Epithelial cell of esophagus (primary cell): ENCODE measurements at regions not wholly inside any gene's neighbourhood (a gene's known extent, or its start where the extent isn't known, plus 50 kb on each side); places are given as distances from the start of the nearest gene placed in this dataset.

Source experiments
- DNase-seq: peaks from one replicate; pipeline ENCODE4 v3.0.0; 2010; ENCODE audit warnings: low read depth
- H3K4me3 ChIP-seq: 2 replicates; pipeline ENCODE4 v1.5.1; 2011; ENCODE audit warnings: mild to moderate bottlenecking, low read length, control low read depth
- TF ChIP-seq, protein P1 (sequence below): IDR thresholded peaks from 2 replicates; pipeline ENCODE4 v1.5.1; 2011; ENCODE audit warnings: low read depth, mild to moderate bottlenecking, low read length, control low read depth, inconsistent platforms; ENCODE audit not compliant: insufficient read depth; ENCODE audit errors: missing control alignments

DNA sequence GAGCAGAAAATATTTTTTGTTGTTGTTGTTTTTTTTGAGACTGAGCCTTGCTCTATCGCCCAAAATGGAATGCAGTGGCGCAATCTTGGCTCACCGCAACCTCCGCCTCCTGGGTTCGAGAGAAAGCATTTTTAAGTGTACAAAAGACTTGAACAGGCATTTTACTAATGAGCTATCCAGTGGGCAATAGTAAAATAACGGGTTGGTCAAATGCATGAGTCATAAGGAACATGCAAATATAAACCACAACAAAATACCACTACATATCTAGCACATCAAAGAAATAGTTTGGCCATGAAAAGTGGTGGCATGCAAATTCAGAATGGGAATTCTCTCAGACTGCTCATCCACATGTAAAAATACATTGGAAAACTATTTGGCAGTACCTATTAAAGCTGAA, 71.7 kb upstream of the TMEM106B start:
- DNase-seq, result peak; percentile 24
- H3K4me3 ChIP-seq, result no peak overlapping the region
- TF ChIP-seq, protein P1, sequence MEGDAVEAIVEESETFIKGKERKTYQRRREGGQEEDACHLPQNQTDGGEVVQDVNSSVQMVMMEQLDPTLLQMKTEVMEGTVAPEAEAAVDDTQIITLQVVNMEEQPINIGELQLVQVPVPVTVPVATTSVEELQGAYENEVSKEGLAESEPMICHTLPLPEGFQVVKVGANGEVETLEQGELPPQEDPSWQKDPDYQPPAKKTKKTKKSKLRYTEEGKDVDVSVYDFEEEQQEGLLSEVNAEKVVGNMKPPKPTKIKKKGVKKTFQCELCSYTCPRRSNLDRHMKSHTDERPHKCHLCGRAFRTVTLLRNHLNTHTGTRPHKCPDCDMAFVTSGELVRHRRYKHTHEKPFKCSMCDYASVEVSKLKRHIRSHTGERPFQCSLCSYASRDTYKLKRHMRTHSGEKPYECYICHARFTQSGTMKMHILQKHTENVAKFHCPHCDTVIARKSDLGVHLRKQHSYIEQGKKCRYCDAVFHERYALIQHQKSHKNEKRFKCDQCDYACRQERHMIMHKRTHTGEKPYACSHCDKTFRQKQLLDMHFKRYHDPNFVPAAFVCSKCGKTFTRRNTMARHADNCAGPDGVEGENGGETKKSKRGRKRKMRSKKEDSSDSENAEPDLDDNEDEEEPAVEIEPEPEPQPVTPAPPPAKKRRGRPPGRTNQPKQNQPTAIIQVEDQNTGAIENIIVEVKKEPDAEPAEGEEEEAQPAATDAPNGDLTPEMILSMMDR, result no peak

DNA sequence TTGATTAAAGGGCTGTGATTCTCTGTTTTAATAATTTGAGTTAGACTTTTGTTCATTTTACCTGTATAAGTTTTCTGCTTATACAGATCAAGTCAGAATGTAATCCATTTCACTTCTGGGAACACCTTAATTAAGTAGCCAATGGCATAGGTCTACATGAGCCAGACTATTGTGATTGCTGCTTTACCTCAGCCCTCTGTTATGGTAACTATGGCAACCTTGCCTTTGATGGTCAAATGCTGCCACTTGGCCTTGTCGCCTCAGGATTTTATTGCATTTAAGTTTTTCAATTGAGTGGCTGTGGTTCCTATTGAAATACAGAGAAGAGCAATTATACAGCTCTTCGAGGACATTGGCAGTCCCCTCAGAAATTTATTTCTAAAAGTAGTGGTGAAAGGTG, 64.3 kb upstream of the TMEM106B start:
- TF ChIP-seq, protein P1, result no peak
- H3K4me3 ChIP-seq, result no peak overlapping the region
- DNase-seq, result no peak

DNA sequence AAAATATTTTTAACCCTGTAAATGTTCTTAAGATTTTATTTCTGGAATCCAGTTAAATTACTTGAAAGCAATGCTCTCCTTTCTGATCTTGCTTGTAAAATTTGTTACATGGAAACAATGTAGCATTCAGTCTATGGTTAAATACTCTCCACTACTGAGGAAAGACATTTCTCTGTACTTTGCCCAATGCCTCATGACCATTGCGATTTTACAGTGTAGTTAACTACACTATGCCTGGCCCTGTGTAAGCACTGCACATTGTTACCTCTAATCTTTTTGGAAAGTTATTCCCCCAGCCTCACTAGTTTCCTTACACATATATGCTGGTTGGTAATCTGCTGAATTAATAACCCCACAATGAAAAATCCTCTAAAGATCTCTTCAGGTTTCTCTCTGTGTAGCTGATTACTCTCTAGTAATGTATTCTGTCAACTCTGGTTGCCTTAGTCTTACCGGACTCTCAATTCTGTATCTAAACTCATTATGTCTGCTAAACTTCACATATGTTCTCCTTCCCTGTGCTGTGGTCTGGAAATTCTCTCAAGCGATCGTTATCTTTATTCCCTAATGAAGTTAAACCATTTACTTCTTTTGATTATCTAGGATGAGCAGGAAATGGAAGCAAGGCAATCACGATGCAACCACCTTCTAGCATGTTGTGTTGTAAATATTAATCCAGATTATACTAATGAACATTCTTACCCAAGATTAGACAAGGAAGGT, 58.7 kb upstream of the TMEM106B start:
- TF ChIP-seq, protein P1, result no peak
- no peak overlapping the region for H3K4me3 ChIP-seq
- DNase-seq, result no peak

DNA sequence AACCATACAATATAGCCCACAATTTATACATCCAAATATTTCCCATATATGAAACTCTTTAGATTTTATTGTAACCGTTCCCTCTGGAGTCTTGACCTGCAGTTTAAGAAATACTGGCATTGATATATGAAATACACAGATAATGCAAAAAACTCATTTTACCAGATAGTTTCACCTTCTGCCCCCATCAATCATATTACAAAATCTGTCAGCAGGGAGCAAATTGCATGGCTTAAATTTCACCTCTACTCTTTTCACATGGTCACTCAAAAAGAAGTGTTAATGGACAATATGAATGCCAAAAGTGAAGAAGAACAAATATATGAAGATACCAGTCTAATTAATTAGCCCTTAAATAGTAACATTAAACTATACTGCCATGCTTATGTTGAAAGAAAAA, 57.0 kb upstream of the TMEM106B start:
- H3K4me3 ChIP-seq, result no peak overlapping the region
- no peak for DNase-seq
- TF ChIP-seq, protein P1, result no peak

DNA sequence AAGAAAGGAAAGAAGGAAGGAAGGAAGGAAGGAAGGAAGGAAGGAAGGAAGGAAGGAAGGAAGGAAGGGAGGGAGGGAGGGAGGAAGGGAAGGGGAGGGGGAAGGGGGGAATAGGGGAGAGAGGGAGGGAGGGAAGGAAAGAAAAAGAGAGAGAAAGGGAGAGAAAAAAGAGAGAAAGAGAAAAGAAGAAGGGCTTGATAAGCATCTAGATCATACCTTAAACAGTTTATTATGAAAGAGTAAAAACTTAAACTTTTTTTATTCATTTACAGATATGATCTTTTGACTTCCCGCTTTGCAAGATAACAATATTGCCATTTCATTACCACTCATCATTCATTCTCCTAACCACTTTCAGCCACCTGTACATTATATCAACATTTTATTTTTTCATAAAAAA, 53.6 kb upstream of the TMEM106B start:
- H3K4me3 ChIP-seq, result no peak overlapping the region
- TF ChIP-seq, protein P1, result no peak
- no peak for DNase-seq

DNA sequence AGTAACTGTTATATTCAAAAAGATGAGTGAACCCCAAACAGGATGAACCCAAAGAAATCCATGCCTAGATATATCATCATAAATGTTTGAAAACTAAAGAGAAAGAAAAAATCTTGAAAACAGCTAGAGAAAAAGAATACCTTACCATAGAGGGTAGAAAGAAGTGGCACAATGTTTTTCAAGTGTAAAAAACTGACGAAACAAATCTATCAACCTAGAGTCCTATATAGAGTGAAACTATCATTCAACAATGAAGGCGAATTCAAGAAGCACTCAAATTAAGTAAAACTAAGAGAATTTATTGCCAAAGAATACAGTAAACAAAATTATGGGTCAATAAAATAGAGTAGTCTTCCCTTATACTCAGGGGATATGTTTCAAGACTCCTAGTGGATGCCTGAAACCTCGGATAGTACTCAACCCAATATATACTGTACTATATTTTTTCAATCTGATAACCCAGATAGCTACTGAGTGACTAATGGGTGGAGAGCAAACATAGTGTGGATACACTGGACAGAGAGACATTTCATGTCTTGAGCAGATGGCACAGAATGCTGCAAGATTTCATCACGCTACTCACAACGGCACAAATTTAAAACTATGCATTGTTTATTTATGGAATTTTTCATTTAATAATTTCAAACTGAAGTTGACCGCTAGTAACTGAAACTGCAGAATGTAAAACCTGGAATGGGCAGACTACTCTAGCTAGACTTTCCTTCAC, 52.6 kb upstream of the TMEM106B start:
- no peak overlapping the region for H3K4me3 ChIP-seq
- no peak for DNase-seq
- TF ChIP-seq, protein P1, result no peak
